GM19452 (cell line): ENCODE measurements at regions not wholly inside any gene's neighbourhood (a gene's known extent, or its start where the extent isn't known, plus 50 kb on each side); places are given as distances from the start of the nearest gene placed in this dataset.

Source experiments
- ATAC-seq: cut with Tn5 transposase; IDR thresholded peaks from one replicate; pipeline ENCODE4 v1.9.1; 2021; ENCODE audit not compliant: unreplicated experiment

GRCh38 chr2:12597610-12598009, 119.1 kb upstream of the TRIB2 start:
- no peak for ATAC-seq

DNA sequence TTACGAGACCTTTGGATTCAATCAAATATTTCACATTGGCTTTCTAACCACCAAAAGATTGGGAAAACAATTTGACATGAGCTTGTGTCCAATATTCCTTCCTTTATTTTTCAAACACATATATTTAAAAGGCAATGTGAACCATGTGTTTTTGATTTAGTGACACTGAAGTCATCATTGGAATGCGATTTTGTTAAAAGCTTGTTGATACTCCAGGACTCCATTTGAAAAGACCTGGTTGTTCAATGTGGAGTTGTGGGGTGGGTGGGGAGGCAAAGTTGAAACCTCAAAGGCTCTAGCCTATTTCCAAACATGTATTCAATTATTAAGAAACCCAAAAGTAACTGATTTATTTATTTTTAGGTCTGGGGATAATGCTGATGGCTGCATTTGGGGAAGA, 114.1 kb upstream of the TRIB2 start:
- ATAC-seq: no peak

DNA sequence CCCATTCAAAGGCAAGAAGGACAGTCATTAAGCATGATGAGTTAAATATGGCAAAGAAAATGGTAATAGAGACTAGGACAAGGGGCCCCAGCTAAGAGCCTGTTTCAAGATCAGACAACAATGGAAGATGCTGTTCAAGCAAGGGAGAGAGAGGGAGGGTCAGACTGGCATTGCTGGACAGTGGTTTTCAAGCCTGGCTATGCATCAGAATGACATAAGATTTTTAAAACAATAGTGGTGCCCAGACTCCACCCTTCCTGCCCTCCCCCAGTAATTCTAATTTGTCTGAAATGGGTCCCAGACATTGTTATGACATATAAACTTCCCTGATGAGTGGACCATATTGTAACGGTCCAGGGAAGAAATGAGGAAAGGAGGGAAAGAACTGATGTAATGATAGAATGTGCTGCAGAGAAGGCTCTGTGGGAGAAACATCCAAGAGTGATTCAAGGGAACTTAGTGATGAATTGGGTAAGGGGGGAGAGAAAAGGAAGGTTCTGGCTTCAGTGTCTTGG, 112.9 kb upstream of the TRIB2 start:
- no peak for ATAC-seq

DNA sequence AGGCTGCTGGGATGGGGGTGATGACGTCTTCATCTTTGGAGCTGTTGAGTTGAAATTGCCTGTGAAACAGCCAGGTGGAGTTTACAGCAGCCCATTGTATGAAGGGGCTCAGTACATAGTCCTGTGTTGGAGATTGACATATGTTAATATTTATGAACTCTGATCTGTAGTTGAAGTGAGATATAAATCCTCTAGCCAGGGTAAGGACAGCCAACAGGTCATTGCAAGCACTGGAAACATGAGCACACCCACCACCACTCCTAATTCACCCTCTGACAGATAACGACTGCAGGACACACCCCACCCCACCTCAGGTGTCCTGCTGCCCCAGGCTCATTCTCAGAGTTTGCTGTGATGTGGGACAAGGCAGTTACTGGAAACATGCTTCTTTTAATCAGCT, 112.4 kb upstream of the TRIB2 start:
- ATAC-seq: no peak

DNA sequence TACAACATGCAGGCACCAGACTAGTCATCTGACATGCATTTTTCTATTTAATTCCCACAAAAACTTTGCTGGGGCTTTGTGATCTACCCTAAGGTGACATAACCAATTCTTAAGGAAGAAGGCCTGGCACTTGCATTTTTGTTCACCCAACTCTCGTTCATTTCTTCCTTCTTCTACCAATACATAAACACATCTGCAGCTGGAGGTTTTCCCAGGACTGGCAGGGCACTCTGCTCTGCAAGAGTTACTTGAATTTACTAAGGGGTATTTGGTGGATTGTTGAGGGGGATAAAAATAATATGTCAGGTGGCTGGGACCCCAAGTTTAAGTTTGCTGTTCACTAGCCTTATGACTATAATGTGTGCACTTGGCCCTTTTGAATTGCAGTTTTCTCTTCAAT, 111.4 kb upstream of the TRIB2 start:
- no peak for ATAC-seq

- no peak for ATAC-seq
These were observed 110.8 kb upstream of the TRIB2 start for GRCh38 chr2:12605936-12606335.

DNA sequence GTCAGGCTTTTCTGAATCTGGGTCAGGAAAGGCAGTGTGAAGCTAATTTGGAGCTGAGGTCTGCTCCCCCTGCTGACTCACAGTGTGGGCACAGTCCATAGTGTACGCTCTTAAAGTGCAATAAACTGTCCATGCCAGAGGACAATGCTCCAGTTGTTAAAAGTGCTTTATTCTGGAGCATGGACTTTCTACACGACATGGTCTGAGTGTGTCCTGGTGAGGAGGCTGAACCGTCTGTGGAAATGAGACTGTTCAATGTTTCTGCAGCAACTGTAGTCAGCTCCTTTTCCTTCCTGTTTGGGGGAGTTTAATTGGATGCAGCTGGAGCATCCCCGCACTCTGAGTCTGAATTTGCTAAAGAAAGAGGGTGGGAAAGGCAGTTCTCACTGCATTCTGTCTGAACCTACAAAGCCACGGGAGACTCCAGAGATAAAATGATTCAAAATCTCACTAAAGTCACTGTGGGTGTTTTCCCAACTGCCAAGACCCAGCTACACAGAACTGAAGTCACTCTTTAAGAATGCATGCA, 110.2 kb upstream of the TRIB2 start:
- no peak for ATAC-seq

DNA sequence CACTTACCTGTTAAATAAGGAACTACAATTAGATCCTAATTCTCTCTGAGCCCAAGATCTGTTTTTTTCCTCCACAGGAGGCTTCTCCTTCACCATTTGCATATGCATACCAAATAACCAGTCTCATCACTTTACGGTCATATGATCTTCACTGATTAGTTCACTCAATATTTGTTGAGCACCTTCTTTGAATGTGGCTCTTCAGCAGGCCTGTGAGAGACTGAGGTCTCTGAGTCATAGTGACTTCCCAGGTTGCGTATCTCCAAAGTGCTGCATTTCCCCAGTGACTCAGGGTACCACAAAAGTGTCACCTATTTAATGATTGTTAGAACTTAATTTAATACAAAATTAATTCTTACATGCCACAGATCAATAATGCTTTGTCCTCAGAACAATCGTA, 108.8 kb upstream of the TRIB2 start:
- ATAC-seq: no peak

DNA sequence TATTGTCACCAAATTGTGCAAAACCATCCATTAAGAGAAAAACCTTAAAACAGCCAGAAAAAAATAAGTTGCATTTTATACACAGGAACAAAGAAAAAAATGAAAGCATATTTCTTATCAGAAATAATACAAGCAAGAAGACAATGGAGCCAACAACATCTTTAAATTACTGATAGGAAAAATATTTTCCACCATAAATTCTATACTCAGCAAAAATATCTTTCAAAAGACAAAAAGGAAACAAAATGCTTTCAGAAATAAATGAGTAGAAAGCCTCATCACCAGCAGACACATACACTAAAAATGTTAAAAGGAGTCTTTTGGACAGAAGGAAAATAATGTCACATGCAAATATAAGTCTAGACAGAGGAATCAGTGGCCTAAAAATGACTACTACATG, 106.4 kb upstream of the TRIB2 start:
- ATAC-seq: no peak

GRCh38 chr2:12612168-12612567, 104.6 kb upstream of the TRIB2 start:
- no peak for ATAC-seq

GRCh38 chr2:12612671-12613070, 104.1 kb upstream of the TRIB2 start:
- ATAC-seq: no peak

DNA sequence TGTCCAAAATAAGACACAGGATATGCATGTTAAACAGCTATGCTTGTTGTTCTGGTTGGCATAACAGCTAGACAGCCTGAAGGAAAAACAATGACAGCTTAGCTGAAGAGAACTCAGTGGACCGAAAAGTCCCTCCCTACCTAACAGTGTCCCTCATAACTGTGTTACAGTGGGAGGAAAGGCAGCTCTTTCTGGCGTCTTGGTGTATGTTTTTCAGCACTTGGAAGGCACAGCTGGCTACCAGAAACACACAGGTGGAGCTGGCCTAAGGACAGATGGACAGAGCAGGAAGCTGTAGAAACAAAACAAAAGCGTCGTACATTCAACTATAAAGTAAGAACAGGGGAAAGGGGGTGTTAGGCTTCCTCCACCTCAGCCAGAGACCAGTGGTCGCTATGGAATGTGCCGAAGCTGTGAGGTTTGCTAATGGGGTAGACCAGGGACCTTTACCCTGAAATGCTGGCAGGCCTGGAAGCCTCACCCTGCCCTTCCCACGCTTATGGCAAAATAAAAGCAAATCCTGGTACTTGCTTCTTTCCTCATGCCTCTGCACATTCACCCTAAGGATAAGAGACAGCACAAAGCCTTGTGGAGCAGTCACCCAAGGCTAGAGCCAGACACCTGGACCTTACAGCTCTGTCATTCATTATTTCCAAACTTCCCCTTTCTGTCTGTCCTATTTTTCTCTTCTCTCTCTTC, 103.5 kb upstream of the TRIB2 start:
- ATAC-seq: no peak

GRCh38 chr2:12615509-12615908, 101.2 kb upstream of the TRIB2 start:
- no peak for ATAC-seq

DNA sequence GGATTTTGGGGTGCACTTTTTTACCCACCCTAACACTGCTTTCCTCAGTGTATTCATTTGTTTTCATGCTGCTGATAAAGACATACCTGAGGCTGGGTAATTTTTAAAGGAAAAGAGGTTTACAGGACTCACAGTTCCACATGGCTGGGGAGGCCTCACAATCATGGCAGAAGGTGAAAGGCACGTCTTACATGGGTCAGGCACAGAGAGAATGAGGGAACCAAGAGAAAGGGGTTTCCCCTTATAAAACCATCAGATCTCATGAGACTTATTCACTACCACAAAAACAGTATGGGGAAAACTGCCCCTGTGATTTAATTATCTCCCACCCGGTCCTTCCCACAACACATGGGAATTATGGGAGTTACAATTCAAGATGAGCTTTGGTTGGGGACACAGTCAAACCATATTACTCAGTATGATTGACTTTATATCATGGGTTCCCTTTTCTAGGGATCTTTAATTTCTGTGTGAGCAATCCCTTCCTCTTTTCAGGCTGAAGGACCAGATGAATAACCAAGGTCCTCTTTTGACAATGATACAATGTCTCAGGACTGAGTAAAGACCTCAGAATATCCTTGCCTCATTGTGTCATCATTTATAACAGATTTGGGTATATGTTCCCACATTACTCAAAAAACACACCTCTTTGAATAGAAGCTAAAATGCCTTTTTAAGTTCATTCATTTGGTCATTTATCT, 100.1 kb upstream of the TRIB2 start:
- no peak for ATAC-seq

DNA sequence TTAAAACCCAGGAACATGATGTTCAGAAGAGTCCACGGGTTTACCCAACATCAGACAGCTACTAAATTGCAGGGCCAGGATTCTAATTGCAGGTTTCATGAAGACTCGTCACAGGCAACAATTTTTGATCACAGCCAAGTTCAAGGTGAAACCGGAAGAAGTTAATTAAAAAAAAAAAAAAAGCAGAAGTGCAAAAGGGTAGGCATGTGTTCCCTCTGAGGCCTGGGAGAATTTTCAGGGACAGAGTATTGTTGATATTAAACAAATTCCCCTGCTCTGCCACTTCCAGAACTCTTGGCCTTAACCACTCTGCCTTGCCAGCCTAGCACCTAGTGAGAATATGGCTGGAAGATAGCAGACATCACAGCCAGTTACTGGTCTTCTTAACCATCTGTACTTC, 99.4 kb upstream of the TRIB2 start:
- ATAC-seq: no peak

DNA sequence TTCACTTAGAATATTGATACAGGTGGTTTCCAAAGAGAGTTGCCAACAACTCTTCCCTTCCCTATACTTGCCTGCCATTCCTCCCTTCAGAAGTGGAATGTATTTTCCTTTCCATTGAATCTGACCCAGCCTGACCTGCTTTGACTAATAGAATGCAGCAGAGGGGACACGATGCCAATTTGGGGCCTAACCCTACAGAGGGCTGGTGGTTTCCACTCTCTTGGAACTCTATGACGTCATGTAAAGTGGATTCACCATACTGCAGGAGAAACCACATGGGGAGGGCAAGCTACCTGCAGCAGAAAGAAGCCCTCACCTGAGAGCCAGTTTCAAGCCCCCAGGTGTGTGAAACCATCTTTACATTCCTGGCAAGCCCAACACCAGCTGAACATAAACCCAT, 98.9 kb upstream of the TRIB2 start:
- no peak for ATAC-seq

DNA sequence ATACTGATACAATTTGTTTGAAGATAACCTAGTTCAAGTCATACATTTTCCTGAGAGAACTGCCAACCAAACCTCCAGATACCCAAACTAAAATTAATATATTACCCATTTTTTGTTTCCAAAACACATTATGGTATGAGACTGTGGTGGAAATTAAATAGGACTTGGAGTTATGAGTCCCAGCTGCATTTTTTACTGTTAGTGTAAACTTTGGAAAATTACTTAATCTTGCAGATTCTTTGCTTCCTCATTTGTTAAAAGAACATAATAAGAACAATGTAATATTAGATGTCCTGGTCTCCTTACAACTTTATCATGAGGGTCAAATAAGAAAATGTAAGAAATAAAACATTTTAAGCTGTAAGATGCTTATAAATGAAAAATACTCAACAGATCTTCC, 98.2 kb upstream of the TRIB2 start:
- ATAC-seq: no peak

GRCh38 chr2:12619975-12620374, 96.8 kb upstream of the TRIB2 start:
- no peak for ATAC-seq

GRCh38 chr2:12620759-12621158, 96.0 kb upstream of the TRIB2 start:
- no peak for ATAC-seq

DNA sequence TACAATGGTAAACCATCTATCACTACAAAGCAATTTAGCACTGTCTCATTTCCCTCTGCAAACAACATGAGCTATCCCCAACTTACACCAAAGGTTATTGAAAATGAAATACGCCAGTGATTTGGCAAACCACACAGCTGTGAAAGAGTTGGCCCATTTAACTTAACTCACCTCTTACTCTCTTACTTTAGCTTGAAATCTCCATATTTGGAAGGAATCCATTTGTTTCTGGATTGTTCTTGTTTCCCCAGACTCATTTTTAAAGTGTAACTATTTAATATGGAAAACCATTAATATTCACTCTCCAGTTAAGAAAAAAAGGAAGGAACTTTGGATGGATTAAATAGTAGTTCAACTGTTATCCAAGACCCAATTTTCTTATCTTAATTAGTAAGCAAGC, 93.7 kb upstream of the TRIB2 start:
- no peak for ATAC-seq

DNA sequence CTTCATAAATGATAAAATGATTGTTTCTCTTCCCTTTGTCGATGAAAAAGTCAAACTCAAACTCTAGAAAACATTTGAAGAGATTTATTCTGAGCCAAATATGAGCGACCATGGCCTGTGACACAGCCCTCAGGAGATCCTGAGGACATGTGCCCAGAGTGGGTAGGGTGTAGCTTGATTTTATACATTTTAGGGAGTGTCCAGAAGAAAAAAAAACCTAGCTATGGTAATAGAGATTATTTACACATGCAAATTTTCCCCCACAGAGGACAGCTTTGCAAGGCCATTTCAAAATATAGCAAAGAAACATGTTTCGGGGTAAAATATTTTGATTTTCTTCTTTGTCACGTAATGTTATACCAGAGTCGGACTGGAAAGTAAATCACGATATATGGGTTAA, 92.4 kb upstream of the TRIB2 start:
- no peak for ATAC-seq

- ATAC-seq: no peak
These were observed 91.7 kb upstream of the TRIB2 start for GRCh38 chr2:12624905-12625598.
